Hepatocyte (in vitro differentiated cells): ENCODE measurements at regions not wholly inside any gene's neighbourhood (a gene's known extent, or its start where the extent isn't known, plus 50 kb on each side); places are given as distances from the start of the nearest gene placed in this dataset.

Source experiments
- DNase-seq: peaks from one replicate; pipeline ENCODE4 v3.0.0-alpha.2; 2016; ENCODE audit warnings: low spot score
- H2AFZ ChIP-seq: fragments of 200-600 bp; sonication (generic); 2 replicates; pipeline ENCODE4 v1.6.0; 2016; ENCODE audit warnings: antibody characterized with exemption, mild to moderate bottlenecking
- H3K27ac ChIP-seq: fragments of 200-600 bp; sonication (generic); 2 replicates; pipeline ENCODE4 v1.5.1; 2016; ENCODE audit warnings: mild to moderate bottlenecking
- H3K27me3 ChIP-seq: fragments of 200-600 bp; sonication (generic); 2 replicates; pipeline ENCODE4 v1.6.1; 2016
- H3K36me3 ChIP-seq: fragments of 200-600 bp; sonication (generic); replicated peaks from 2 replicates; pipeline ENCODE4 v1.5.1; 2016; ENCODE audit warnings: low read depth; ENCODE audit not compliant: insufficient read depth
- H3K4me1 ChIP-seq: fragments of 200-600 bp; sonication (generic); 2 replicates; pipeline ENCODE4 v1.5.1; 2016; ENCODE audit warnings: mild to moderate bottlenecking, moderate library complexity; ENCODE audit not compliant: insufficient read depth
- H3K4me2 ChIP-seq: fragments of 200-600 bp; sonication (generic); 2 replicates; pipeline ENCODE4 v1.6.0; 2016
- H3K4me3 ChIP-seq: fragments of 200-600 bp; sonication (generic); 2 replicates; pipeline ENCODE4 v1.5.1; 2016; ENCODE audit warnings: mild to moderate bottlenecking
- H3K79me2 ChIP-seq: fragments of 200-600 bp; sonication (generic); 2 replicates; pipeline ENCODE4 v1.6.0; 2017; ENCODE audit warnings: mild to moderate bottlenecking
- H3K9me2 ChIP-seq: fragments of 200-600 bp; sonication (generic); replicated peaks from 2 replicates; pipeline ENCODE4 v1.6.0; 2017; ENCODE audit warnings: mild to moderate bottlenecking; ENCODE audit not compliant: insufficient read depth
- H3K9me3 ChIP-seq: fragments of 200-600 bp; sonication (generic); 2 replicates; pipeline ENCODE4 v1.5.1; 2016; ENCODE audit warnings: low read depth, mild to moderate bottlenecking
- H4K20me1 ChIP-seq: fragments of 200-600 bp; sonication (generic); 2 replicates; pipeline ENCODE4 v1.6.0; 2016; ENCODE audit warnings: mild to moderate bottlenecking; ENCODE audit not compliant: insufficient read depth, poor library complexity, severe bottlenecking
- CTCF ChIP-seq: fragments of 200-600 bp; sonication (generic); IDR thresholded peaks from 2 replicates; pipeline ENCODE4 v1.5.1; 2016; ENCODE audit warnings: antibody characterized with exemption, mild to moderate bottlenecking; ENCODE audit not compliant: poor library complexity
- EZH2 ChIP-seq: fragments of 200-600 bp; sonication (generic); IDR thresholded peaks from 2 replicates; pipeline ENCODE4 v1.6.1; 2016; ENCODE audit warnings: antibody characterized with exemption, mild to moderate bottlenecking, borderline replicate concordance
- EZH2phosphoT487 ChIP-seq: fragments of 200-600 bp; sonication (generic); IDR thresholded peaks from one replicate; pipeline ENCODE4 v1.6.1; 2018; ENCODE audit warnings: antibody characterized with exemption, mild to moderate bottlenecking, low read depth, moderate library complexity; ENCODE audit not compliant: unreplicated experiment, severe bottlenecking
- WGBS: methylation state at CpG from one replicate; pipeline ENCODE4 v1.1.6; 2016; ENCODE audit warnings: low lambda C conversion rate; ENCODE audit errors: missing lambda C conversion rate; 5-methylcytosine and 5-hydroxymethylcytosine counted together

- H3K4me3 ChIP-seq: no peak overlapping the region
- DNase-seq: no peak
- H3K36me3 ChIP-seq: no peaks in the 10 kb centered on the region
- H3K27ac ChIP-seq: no peak overlapping the region
- H3K79me2 ChIP-seq: no peaks in the 10 kb centered on the region
- peaks cover 12% of the 10 kb centered on the region for H3K4me1 ChIP-seq
- peak overlapping the region; percentile 92 for H3K4me2 ChIP-seq
- no peaks in the 10 kb centered on the region for H3K9me2 ChIP-seq
- H3K27me3 ChIP-seq: peaks cover 8% of the 10 kb centered on the region
- WGBS: 48% methylated on average over 9 of the region's 9 CpGs
- H4K20me1 ChIP-seq: no peaks in the 10 kb centered on the region
- H2AFZ ChIP-seq: no peak overlapping the region
- TF ChIP-seq CTCF (no peak), EZH2phosphoT487 (no peak), EZH2 (no peak)
- no peaks in the 10 kb centered on the region for H3K9me3 ChIP-seq
These were observed 2112.6 kb upstream of the PIK3C3 start for GRCh38 chr18:39842366-39842914.

GRCh38 chr18:39841482-39842365 is 2113.3 kb upstream of the PIK3C3 start:
- Histone ChIP-seq H3K4me1 (peaks cover 12% of the 10 kb centered on the region), H3K9me2 (no peaks in the 10 kb centered on the region), H4K20me1 (no peaks in the 10 kb centered on the region), H3K4me3 (peak overlapping the region; percentile 61), H3K27me3 (peaks cover 8% of the 10 kb centered on the region), H3K9me3 (no peaks in the 10 kb centered on the region), H3K27ac (peak overlapping the region; percentile 70), H3K79me2 (no peaks in the 10 kb centered on the region), H3K36me3 (no peaks in the 10 kb centered on the region), H3K4me2 (peak overlapping the region; percentile 92), H2AFZ (peak overlapping the region; percentile 88)
- 3% methylated on average over 44 of the region's 47 CpGs for WGBS
- no peak for TF ChIP-seq EZH2
- TF ChIP-seq CTCF: peak; percentile 77
- DNase-seq: peak; percentile 84

DNA sequence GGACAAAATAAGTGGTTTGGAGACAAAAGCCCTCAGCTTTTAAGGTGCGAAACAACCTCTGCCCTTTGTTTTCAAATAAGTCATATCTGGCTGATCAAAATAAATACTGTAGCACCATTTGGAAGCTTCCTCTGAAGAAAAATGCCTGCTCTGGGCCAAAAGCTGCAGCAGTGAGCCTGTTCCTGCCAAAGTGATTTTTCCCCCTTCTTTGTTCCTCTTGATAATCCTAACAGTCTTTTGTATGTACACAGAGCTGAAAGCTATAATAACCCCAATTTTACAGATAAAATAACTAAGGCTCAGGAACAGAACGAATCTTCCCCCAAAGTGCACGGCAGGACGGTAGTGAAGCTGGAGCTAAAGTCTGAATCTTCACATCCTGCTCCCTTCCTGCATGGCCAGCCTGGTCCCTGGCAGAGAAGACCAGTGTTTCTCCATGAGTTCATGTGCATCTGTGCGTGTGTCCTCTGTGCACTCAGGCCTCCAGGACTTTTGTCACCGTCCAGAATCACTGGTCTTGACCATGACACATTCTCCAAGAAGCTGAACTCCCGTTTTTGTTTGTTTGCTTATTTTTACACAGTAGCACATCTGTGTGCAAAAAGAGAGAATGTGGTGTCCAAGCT is 2114.1 kb upstream of the PIK3C3 start:
- Histone ChIP-seq H2AFZ (peak overlapping the region; percentile 47), H3K4me3 (peak overlapping the region; percentile 10)
- peak; percentile 12 for DNase-seq

More for the DNA sequence above, 2114.1 kb upstream of the PIK3C3 start:
- TF ChIP-seq EZH2phosphoT487: no peak
- TF ChIP-seq EZH2: no peak
- TF ChIP-seq CTCF: no peak
- Histone ChIP-seq H3K36me3 (no peaks in the 10 kb centered on the region), H3K27ac (peak overlapping the region; percentile 57), H3K27me3 (peaks cover 8% of the 10 kb centered on the region), H4K20me1 (no peaks in the 10 kb centered on the region), H3K4me1 (peaks cover 12% of the 10 kb centered on the region), H3K4me2 (peak overlapping the region; percentile 92), H3K9me3 (no peaks in the 10 kb centered on the region), H3K79me2 (no peaks in the 10 kb centered on the region), H3K9me2 (no peaks in the 10 kb centered on the region)
- WGBS: 33% methylated on average over 7 of the region's 7 CpGs
